Lower leg skin (tissue), 4 donors: ENCODE measurements at regions not wholly inside any gene's neighbourhood (a gene's known extent, or its start where the extent isn't known, plus 50 kb on each side); places are given as distances from the start of the nearest gene placed in this dataset.
"Not testable (repeated sequence)": the region's sequence is repeated elsewhere in the genome, so short reads cannot be mapped to it uniquely, and the experiment has no call there.

Experiments
- DNase-seq, 2 donors: peaks; one replicate each; pipeline ENCODE4 v3.0.0-alpha.2; 2019; ENCODE audit warnings: low spot score in 2 of 2
- H3K4me3 ChIP-seq: fragments of 200-600 bp; sonication (generic); 2 replicates; pipeline ENCODE4 v1.5.1; 2017; ENCODE audit warnings: mild to moderate bottlenecking, low read depth; ENCODE audit not compliant: poor library complexity, severe bottlenecking
- POLR2A ChIP-seq, 2 donors: fragments of 450-650 bp; IDR thresholded peaks; one replicate each; pipeline ENCODE4 v1.6.1; 2016 to 2017; ENCODE audit warnings: antibody characterized with exemption in 2 of 2, mild to moderate bottlenecking in 1 of 2, moderate library complexity in 1 of 2
- WGBS, 2 donors: methylation state at CpG; one replicate each; pipeline ENCODE4 v1.1.5; 2018; 5-methylcytosine and 5-hydroxymethylcytosine counted together
- intact Hi-C: fragments of 100-400 bp; cut with DNase I; formaldehyde crosslinking; loops from one replicate; pipeline ENCODE4 v1.15.0; 2023; ENCODE audit warnings: low total_unique reads
- TF ChIP-seq, protein P1 (sequence below), 3 donors: fragments of 450-650 bp; IDR thresholded peaks; one replicate each; pipeline ENCODE4 v1.5.1; 2016; ENCODE audit warnings: antibody characterized with exemption in 3 of 3, mild to moderate bottlenecking in 3 of 3, moderate library complexity in 2 of 3

DNA sequence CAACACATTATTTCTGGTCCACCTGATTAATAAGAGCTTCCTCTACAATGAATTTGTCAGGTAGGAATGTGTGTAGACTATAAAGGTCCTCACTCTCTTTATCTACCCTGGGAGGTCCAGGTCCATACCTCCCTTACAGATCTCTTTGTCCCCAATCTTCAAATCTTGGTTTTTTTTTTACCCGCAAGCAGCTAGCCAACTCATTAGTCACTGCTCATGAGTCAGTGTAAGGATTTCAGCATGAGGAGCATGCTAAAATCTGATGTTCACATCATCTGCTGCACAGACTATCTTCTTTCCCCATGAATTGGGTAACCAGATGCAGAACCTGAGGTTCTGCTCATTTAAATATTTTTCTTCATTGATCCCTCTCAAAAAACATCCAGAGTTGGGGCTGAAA is 397.0 kb upstream of the ISX start:
- no peak for DNase-seq
- intact Hi-C loops: no loop called here

DNA sequence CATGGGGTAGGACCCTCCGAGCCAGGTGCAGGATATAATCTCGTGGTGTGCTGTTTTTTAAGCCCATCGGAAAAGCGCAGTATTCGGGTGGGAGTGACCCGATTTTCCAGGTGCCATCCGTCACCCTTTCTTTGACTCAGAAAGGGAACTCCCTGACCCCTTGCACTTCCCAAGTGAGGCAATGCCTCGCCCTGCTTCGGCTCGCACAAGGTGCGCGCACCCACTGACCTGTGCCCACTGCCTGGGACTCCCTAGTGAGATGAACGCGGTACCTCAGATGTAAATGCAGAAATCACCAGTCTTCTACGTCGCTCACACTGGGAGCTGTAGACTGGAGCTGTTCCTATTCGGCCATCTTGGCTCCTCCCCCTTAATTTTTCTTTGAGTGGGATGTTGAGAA is 382.9 kb upstream of the ISX start:
- WGBS, 2 donors: 90 to 94% methylated on average over 17 of the region's 17 CpGs
- H3K4me3 ChIP-seq, intact Hi-C loops, DNase-seq: not testable (repeated sequence)

More for the DNA sequence above, 397.0 kb upstream of the ISX start:
- WGBS, 2 donors: 43 to 64% methylated on average over 1 of the region's 1 CpG
- no peak overlapping the region for H3K4me3 ChIP-seq
- TF ChIP-seq, protein P1, sequence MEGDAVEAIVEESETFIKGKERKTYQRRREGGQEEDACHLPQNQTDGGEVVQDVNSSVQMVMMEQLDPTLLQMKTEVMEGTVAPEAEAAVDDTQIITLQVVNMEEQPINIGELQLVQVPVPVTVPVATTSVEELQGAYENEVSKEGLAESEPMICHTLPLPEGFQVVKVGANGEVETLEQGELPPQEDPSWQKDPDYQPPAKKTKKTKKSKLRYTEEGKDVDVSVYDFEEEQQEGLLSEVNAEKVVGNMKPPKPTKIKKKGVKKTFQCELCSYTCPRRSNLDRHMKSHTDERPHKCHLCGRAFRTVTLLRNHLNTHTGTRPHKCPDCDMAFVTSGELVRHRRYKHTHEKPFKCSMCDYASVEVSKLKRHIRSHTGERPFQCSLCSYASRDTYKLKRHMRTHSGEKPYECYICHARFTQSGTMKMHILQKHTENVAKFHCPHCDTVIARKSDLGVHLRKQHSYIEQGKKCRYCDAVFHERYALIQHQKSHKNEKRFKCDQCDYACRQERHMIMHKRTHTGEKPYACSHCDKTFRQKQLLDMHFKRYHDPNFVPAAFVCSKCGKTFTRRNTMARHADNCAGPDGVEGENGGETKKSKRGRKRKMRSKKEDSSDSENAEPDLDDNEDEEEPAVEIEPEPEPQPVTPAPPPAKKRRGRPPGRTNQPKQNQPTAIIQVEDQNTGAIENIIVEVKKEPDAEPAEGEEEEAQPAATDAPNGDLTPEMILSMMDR (IDR thresholded peaks at IDR 0.05): no peak
- no peak for TF ChIP-seq POLR2A (IDR thresholded peaks at IDR 0.05)

DNA sequence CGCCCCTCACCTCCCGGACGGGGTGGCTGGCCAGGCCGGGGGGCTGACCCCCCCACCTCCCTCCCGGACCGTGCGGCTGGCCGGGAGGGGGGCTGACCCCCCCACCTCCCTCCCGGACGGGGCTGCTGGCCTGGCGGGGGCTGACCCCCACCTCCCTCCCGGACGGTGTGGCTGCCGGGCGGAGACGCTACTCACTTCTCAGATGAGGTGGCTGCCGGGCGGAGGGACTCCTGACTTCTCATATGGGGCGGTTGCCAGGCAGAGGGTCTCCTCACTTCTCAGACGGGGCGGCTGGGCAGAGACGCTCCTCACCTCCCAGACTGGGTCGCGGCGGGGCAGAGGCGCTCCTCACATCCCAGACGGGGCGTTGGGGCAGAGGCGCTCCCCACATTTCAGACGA is 381.7 kb upstream of the ISX start:
- intact Hi-C loops, DNase-seq: not testable (repeated sequence)

DNA sequence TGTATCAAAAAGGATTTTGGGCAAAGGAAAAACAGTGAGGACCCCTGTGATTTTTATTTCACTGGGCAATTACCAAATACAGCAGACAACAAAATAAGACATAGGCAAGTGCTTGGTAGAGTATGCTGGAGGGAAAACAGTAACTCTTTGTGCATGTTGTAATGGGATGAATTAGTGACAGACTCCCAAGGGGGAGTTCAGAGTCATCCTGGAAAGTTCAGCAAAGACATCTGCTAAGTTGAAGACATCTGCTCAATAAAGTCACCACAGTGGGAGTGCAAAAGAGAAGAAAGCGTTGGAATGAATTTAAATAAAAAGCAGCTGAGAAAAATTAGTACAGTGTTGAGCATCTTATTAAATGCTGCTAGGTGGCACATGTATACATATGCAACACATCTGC is 378.8 kb upstream of the ISX start:
- 50 to 67% methylated on average over 1 of the region's 1 CpG for WGBS, 2 donors

More for the DNA sequence above, 381.7 kb upstream of the ISX start:
- not testable (repeated sequence) for H3K4me3 ChIP-seq
- WGBS, 2 donors: 93 to 94% methylated on average over 19 to 28 of the region's 30 CpGs

DNA sequence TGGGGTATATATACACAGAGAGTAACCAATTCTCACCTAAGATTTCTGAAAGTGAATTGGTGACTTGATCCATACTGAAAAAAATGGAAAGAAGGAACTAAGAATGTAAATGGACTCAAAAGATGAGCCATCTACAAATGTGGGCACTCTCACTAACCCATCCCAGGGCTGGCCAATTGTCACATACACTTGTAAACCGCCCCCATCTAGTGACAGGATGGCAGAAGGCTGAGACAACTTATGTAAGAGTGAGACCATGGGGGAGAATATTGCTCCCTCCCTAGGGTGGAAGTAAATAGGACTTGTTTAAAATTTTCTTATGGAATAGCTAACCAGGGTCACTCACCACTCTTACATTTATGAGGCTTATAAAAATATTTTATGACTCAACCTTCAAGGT is 377.1 kb upstream of the ISX start:
- TF ChIP-seq, protein P1 (IDR thresholded peaks at IDR 0.05): no peak
- TF ChIP-seq POLR2A (IDR thresholded peaks at IDR 0.05): no peak
- intact Hi-C loops: no loop called here
- H3K4me3 ChIP-seq: no peak overlapping the region
- no peak for DNase-seq
- 56 to 68% methylated on average over 1 of the region's 1 CpG for WGBS, 2 donors

More for the DNA sequence above, 378.8 kb upstream of the ISX start:
- no peak overlapping the region for H3K4me3 ChIP-seq
- DNase-seq: no peak
- intact Hi-C loops: no loop called here
- TF ChIP-seq, protein P1 (IDR thresholded peaks at IDR 0.05): no peak
- no peak for TF ChIP-seq POLR2A (IDR thresholded peaks at IDR 0.05)

DNA sequence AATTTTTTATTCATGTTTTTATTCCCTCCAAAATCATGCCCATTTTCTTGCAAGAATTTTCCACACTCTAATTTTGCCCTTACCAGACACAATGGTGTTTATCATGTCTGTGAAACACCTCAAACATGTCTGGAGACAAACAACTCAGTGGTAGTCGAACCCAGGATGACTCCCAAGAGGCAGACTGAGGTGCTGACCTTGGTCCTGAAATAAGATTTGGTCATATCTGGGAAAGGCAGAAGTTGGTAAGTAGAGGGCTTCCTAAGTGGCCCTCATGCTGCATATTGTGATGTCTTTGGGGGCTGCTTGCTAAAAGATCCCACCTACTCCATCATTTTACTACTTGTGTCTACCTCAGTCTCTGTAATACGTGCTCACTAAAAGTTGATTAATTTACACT is 369.4 kb upstream of the ISX start:
- no peak for TF ChIP-seq POLR2A (IDR thresholded peaks at IDR 0.05)
- TF ChIP-seq, protein P1 (IDR thresholded peaks at IDR 0.05): no peak
- H3K4me3 ChIP-seq: no peak overlapping the region
- WGBS, 2 donors: 11 to 20% methylated on average over 2 of the region's 2 CpGs
- intact Hi-C loops: no loop called here
- DNase-seq: no peak

DNA sequence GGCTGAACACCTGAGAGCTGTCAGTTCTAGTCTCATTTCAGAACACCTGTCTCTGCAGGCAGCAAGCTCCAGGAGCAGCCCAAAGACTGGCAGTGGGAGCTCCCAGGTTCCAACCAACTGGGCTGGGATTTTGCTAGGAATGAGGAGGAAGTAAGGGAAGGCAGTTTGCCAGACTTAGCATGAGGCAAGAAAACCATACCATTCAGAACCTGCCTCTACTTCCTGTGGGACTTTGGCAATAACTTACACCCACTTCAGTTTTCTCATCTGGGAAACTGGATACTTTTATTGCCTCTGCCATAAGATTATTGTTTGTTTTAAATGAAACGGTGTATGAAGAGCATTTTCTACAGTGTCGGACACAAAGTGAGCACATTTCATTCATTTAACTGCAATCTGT is 363.7 kb upstream of the ISX start:
- H3K4me3 ChIP-seq: no peak overlapping the region
- no peak for DNase-seq
- intact Hi-C loops: no loop called here
- 77 to 84% methylated on average over 2 of the region's 2 CpGs for WGBS, 2 donors
- TF ChIP-seq, protein P1 (IDR thresholded peaks at IDR 0.05): no peak
- no peak for TF ChIP-seq POLR2A (IDR thresholded peaks at IDR 0.05)
